ENCODE measurements at regions not wholly inside any gene's neighbourhood (a gene's known extent, or its start where the extent isn't known, plus 50 kb on each side); places are given as distances from the start of the nearest gene placed in this dataset.

GRCh38 chr14:53640695-53641094, 315.9 kb downstream of the BMP4 start:
- no peaks in the 10 kb centered on the region for H3K79me2 ChIP-seq (ENCODE audit: low read depth)
- 0 out of 2 replicates have a peak, but pooled peaks cover 4% of the 10 kb centered on the region for H3K9me2 ChIP-seq (ENCODE audit: insufficient read depth)
- no peaks in the 10 kb centered on the region for H3K9me3 ChIP-seq (ENCODE audit: insufficient read depth, low read depth)
- H3K27ac ChIP-seq: no peak overlapping the region
- no peaks in the 10 kb centered on the region for H3K36me3 ChIP-seq (ENCODE audit: low read depth)
- BruUV-seq (replicated peaks): no TSS peak
- intact Hi-C loops (cut with micrococcal nuclease; ENCODE audit: unreplicated experiment): no loop called here
- H3K4me1 ChIP-seq (replicated peaks; ENCODE audit: insufficient read depth): no peaks in the 10 kb centered on the region
- ChIA-PET POLR2A (ENCODE audit: unreplicated experiment) (no interaction called here), CTCF (no interaction called here)
- H3F3A ChIP-seq (ENCODE audit: insufficient read depth, low read depth): no peaks in the 10 kb centered on the region
- TF ChIP-seq EZH2 (IDR thresholded peaks at IDR 0.05; ENCODE audit: low read depth): no peak
- no peak for DNase-seq
- no peak overlapping the region for H3K4me2 ChIP-seq
- no peaks in the 10 kb centered on the region for H4K20me1 ChIP-seq (ENCODE audit: insufficient read depth)
- H3K27me3 ChIP-seq (ENCODE audit: insufficient read depth, low read depth): no peaks in the 10 kb centered on the region
- H2AFZ ChIP-seq: no peak overlapping the region
- H3K4me3 ChIP-seq: no peak overlapping the region

GRCh38 chr14:53638966-53639365, 317.7 kb downstream of the BMP4 start:
- Histone ChIP-seq H3K36me3 (ENCODE audit: low read depth) (no peaks in the 10 kb centered on the region), H2AFZ (no peak overlapping the region), H3K9me2 (ENCODE audit: insufficient read depth) (0 out of 2 replicates have a peak, but pooled peaks cover 4% of the 10 kb centered on the region), H3K9me3 (ENCODE audit: insufficient read depth, low read depth) (no peaks in the 10 kb centered on the region), H3K79me2 (ENCODE audit: low read depth) (no peaks in the 10 kb centered on the region), H3K4me2 (no peak overlapping the region), H3K4me1 (replicated peaks; ENCODE audit: insufficient read depth) (no peaks in the 10 kb centered on the region), H4K20me1 (ENCODE audit: insufficient read depth) (no peaks in the 10 kb centered on the region), H3K4me3 (no peak overlapping the region), H3K27me3 (ENCODE audit: insufficient read depth, low read depth) (no peaks in the 10 kb centered on the region), H3K27ac (no peak overlapping the region), H3F3A (ENCODE audit: insufficient read depth, low read depth) (no peaks in the 10 kb centered on the region)
- CTCF ChIA-PET: no interaction called here
- TF ChIP-seq EZH2 (IDR thresholded peaks at IDR 0.05; ENCODE audit: low read depth) (no peak), CTCF (conservative IDR thresholded peaks at IDR 0.05) (no peak)
- intact Hi-C loops (cut with micrococcal nuclease; ENCODE audit: unreplicated experiment): no loop called here
- POLR2A ChIA-PET (ENCODE audit: unreplicated experiment): no interaction called here
- BruUV-seq (replicated peaks): no TSS peak
- peak in 1 of 2 experiments; percentile 4 for DNase-seq

- no peak for DNase-seq
- H3K36me3 ChIP-seq (ENCODE audit: low read depth): no peaks in the 10 kb centered on the region
- H3K4me2 ChIP-seq: no peak overlapping the region
- no peaks in the 10 kb centered on the region for H3K9me2 ChIP-seq (ENCODE audit: insufficient read depth)
- H3K27ac ChIP-seq: no peak overlapping the region
- no peaks in the 10 kb centered on the region for H4K20me1 ChIP-seq (ENCODE audit: insufficient read depth)
- intact Hi-C loops (cut with micrococcal nuclease; ENCODE audit: unreplicated experiment): no loop called here
- no peaks in the 10 kb centered on the region for H3K27me3 ChIP-seq (ENCODE audit: insufficient read depth, low read depth)
- no peaks in the 10 kb centered on the region for H3K79me2 ChIP-seq (ENCODE audit: low read depth)
- no peaks in the 10 kb centered on the region for H3F3A ChIP-seq (ENCODE audit: insufficient read depth, low read depth)
- ChIA-PET POLR2A (ENCODE audit: unreplicated experiment) (no interaction called here), CTCF (no interaction called here)
- BruUV-seq (replicated peaks): no TSS peak
- no peaks in the 10 kb centered on the region for H3K4me1 ChIP-seq (replicated peaks; ENCODE audit: insufficient read depth)
- TF ChIP-seq CTCF (conservative IDR thresholded peaks at IDR 0.05) (no peak), EZH2 (IDR thresholded peaks at IDR 0.05; ENCODE audit: low read depth) (no peak)
- H2AFZ ChIP-seq: no peak overlapping the region
- no peaks in the 10 kb centered on the region for H3K9me3 ChIP-seq (ENCODE audit: insufficient read depth, low read depth)
- no peak overlapping the region for H3K4me3 ChIP-seq
Measured at GRCh38 chr14:53634793-53635192, 321.8 kb downstream of the BMP4 start.

GRCh38 chr14:53630336-53630735, 326.3 kb downstream of the BMP4 start:
- H4K20me1 ChIP-seq (ENCODE audit: insufficient read depth): no peaks in the 10 kb centered on the region
- CTCF ChIA-PET: no interaction called here
- no peaks in the 10 kb centered on the region for H3K4me1 ChIP-seq (replicated peaks; ENCODE audit: insufficient read depth)
- POLR2A ChIA-PET (ENCODE audit: unreplicated experiment): no interaction called here
- no peak overlapping the region for H3K4me3 ChIP-seq
- no peak overlapping the region for H2AFZ ChIP-seq
- H3K27me3 ChIP-seq (ENCODE audit: insufficient read depth, low read depth): no peaks in the 10 kb centered on the region
- H3K27ac ChIP-seq: no peak overlapping the region
- no peaks in the 10 kb centered on the region; the same call in 1 of the 2 replicates for H3K9me3 ChIP-seq (ENCODE audit: insufficient read depth, low read depth)
- no TSS peak for BruUV-seq (replicated peaks)
- no peaks in the 10 kb centered on the region for H3K36me3 ChIP-seq (ENCODE audit: low read depth)
- H3K9me2 ChIP-seq (ENCODE audit: insufficient read depth): no peaks in the 10 kb centered on the region
- no peaks in the 10 kb centered on the region for H3K79me2 ChIP-seq (ENCODE audit: low read depth)
- H3K4me2 ChIP-seq: no peak overlapping the region
- no peak for TF ChIP-seq CTCF (conservative IDR thresholded peaks at IDR 0.05)
- no peak for TF ChIP-seq EZH2 (IDR thresholded peaks at IDR 0.05; ENCODE audit: low read depth)
- no peak for DNase-seq
- H3F3A ChIP-seq (ENCODE audit: insufficient read depth, low read depth): no peaks in the 10 kb centered on the region
- intact Hi-C loops (cut with micrococcal nuclease; ENCODE audit: unreplicated experiment): no loop called here
